Hepatocyte (in vitro differentiated cells): ENCODE measurements at regions not wholly inside any gene's neighbourhood (a gene's known extent, or its start where the extent isn't known, plus 50 kb on each side); places are given as distances from the start of the nearest gene placed in this dataset.
"Not testable (repeated sequence)": the region's sequence is repeated elsewhere in the genome, so short reads cannot be mapped to it uniquely, and the experiment has no call there.

Experiments
- DNase-seq: peaks from one replicate; pipeline ENCODE4 v3.0.0-alpha.2; 2016; ENCODE audit warnings: low spot score
- H2AFZ ChIP-seq: fragments of 200-600 bp; sonication (generic); 2 replicates; pipeline ENCODE4 v1.6.0; 2016; ENCODE audit warnings: antibody characterized with exemption, mild to moderate bottlenecking
- H3K27ac ChIP-seq: fragments of 200-600 bp; sonication (generic); 2 replicates; pipeline ENCODE4 v1.5.1; 2016; ENCODE audit warnings: mild to moderate bottlenecking
- H3K27me3 ChIP-seq: fragments of 200-600 bp; sonication (generic); 2 replicates; pipeline ENCODE4 v1.6.1; 2016
- H3K36me3 ChIP-seq: fragments of 200-600 bp; sonication (generic); replicated peaks from 2 replicates; pipeline ENCODE4 v1.5.1; 2016; ENCODE audit warnings: low read depth; ENCODE audit not compliant: insufficient read depth
- H3K4me1 ChIP-seq: fragments of 200-600 bp; sonication (generic); 2 replicates; pipeline ENCODE4 v1.5.1; 2016; ENCODE audit warnings: mild to moderate bottlenecking, moderate library complexity; ENCODE audit not compliant: insufficient read depth
- H3K4me2 ChIP-seq: fragments of 200-600 bp; sonication (generic); 2 replicates; pipeline ENCODE4 v1.6.0; 2016
- H3K4me3 ChIP-seq: fragments of 200-600 bp; sonication (generic); 2 replicates; pipeline ENCODE4 v1.5.1; 2016; ENCODE audit warnings: mild to moderate bottlenecking
- H3K79me2 ChIP-seq: fragments of 200-600 bp; sonication (generic); 2 replicates; pipeline ENCODE4 v1.6.0; 2017; ENCODE audit warnings: mild to moderate bottlenecking
- H3K9me2 ChIP-seq: fragments of 200-600 bp; sonication (generic); replicated peaks from 2 replicates; pipeline ENCODE4 v1.6.0; 2017; ENCODE audit warnings: mild to moderate bottlenecking; ENCODE audit not compliant: insufficient read depth
- H3K9me3 ChIP-seq: fragments of 200-600 bp; sonication (generic); 2 replicates; pipeline ENCODE4 v1.5.1; 2016; ENCODE audit warnings: low read depth, mild to moderate bottlenecking
- H4K20me1 ChIP-seq: fragments of 200-600 bp; sonication (generic); 2 replicates; pipeline ENCODE4 v1.6.0; 2016; ENCODE audit warnings: mild to moderate bottlenecking; ENCODE audit not compliant: insufficient read depth, poor library complexity, severe bottlenecking
- CTCF ChIP-seq: fragments of 200-600 bp; sonication (generic); IDR thresholded peaks from 2 replicates; pipeline ENCODE4 v1.5.1; 2016; ENCODE audit warnings: antibody characterized with exemption, mild to moderate bottlenecking; ENCODE audit not compliant: poor library complexity
- EZH2 ChIP-seq: fragments of 200-600 bp; sonication (generic); IDR thresholded peaks from 2 replicates; pipeline ENCODE4 v1.6.1; 2016; ENCODE audit warnings: antibody characterized with exemption, mild to moderate bottlenecking, borderline replicate concordance
- EZH2phosphoT487 ChIP-seq: fragments of 200-600 bp; sonication (generic); IDR thresholded peaks from one replicate; pipeline ENCODE4 v1.6.1; 2018; ENCODE audit warnings: antibody characterized with exemption, mild to moderate bottlenecking, low read depth, moderate library complexity; ENCODE audit not compliant: unreplicated experiment, severe bottlenecking
- WGBS: methylation state at CpG from one replicate; pipeline ENCODE4 v1.1.6; 2016; ENCODE audit warnings: low lambda C conversion rate; ENCODE audit errors: missing lambda C conversion rate; 5-methylcytosine and 5-hydroxymethylcytosine counted together

GRCh38 chr3:78260388-78260787 is 1220.5 kb downstream of the ROBO2 start:
- WGBS = 59% methylated on average over 1 of the region's 1 CpG
- H3K27me3 ChIP-seq = no peaks in the 10 kb centered on the region
- no peak overlapping the region for H3K4me3 ChIP-seq
- H3K9me3 ChIP-seq = no peaks in the 10 kb centered on the region
- no peaks in the 10 kb centered on the region for H3K79me2 ChIP-seq
- no peak overlapping the region for H3K27ac ChIP-seq
- no peaks in the 10 kb centered on the region for H3K36me3 ChIP-seq
- H3K4me1 ChIP-seq = no peaks in the 10 kb centered on the region
- H4K20me1 ChIP-seq = no peaks in the 10 kb centered on the region
- no peak overlapping the region for H3K4me2 ChIP-seq
- H2AFZ ChIP-seq = no peak overlapping the region
- TF ChIP-seq EZH2 (no peak), CTCF (no peak), EZH2phosphoT487 (no peak)
- H3K9me2 ChIP-seq = no peaks in the 10 kb centered on the region
- DNase-seq = no peak

- not testable (repeated sequence) for H3K4me1 ChIP-seq, H3K27ac ChIP-seq, H3K9me3 ChIP-seq, H3K79me2 ChIP-seq, H3K27me3 ChIP-seq, H2AFZ ChIP-seq, DNase-seq, H4K20me1 ChIP-seq, H3K4me2 ChIP-seq, H3K9me2 ChIP-seq, H3K36me3 ChIP-seq, H3K4me3 ChIP-seq
- 72% methylated on average over 3 of the region's 3 CpGs for WGBS
Measured at GRCh38 chr3:78266550-78266949, 1226.7 kb downstream of the ROBO2 start.

GRCh38 chr3:78267235-78267634 is 1227.3 kb downstream of the ROBO2 start:
- no peaks in the 10 kb centered on the region for H3K79me2 ChIP-seq
- no peak for TF ChIP-seq EZH2
- no peak for TF ChIP-seq EZH2phosphoT487
- TF ChIP-seq CTCF = no peak
- no peaks in the 10 kb centered on the region for H3K4me1 ChIP-seq
- H4K20me1 ChIP-seq = no peaks in the 10 kb centered on the region
- no peak overlapping the region for H2AFZ ChIP-seq
- H3K4me3 ChIP-seq = no peak overlapping the region
- no peaks in the 10 kb centered on the region for H3K36me3 ChIP-seq
- no peaks in the 10 kb centered on the region for H3K9me2 ChIP-seq
- H3K27ac ChIP-seq = no peak overlapping the region
- H3K4me2 ChIP-seq = no peak overlapping the region
- no peaks in the 10 kb centered on the region for H3K27me3 ChIP-seq
- H3K9me3 ChIP-seq = no peaks in the 10 kb centered on the region
- no peak for DNase-seq

- Histone ChIP-seq H3K27me3 (no peaks in the 10 kb centered on the region), H3K4me2 (no peak overlapping the region), H2AFZ (no peak overlapping the region), H3K4me3 (no peak overlapping the region), H3K9me3 (no peaks in the 10 kb centered on the region), H3K79me2 (no peaks in the 10 kb centered on the region), H4K20me1 (no peaks in the 10 kb centered on the region), H3K9me2 (no peaks in the 10 kb centered on the region), H3K4me1 (no peaks in the 10 kb centered on the region), H3K27ac (no peak overlapping the region), H3K36me3 (no peaks in the 10 kb centered on the region)
- DNase-seq = no peak
- whole genome bisulfite sequencing = 64% methylated on average over 2 of the region's 2 CpGs
- no peak for TF ChIP-seq CTCF
- no peak for TF ChIP-seq EZH2
- no peak for TF ChIP-seq EZH2phosphoT487
Measured at GRCh38 chr3:78268087-78268486, 1228.2 kb downstream of the ROBO2 start.
